ENCODE measurements at regions not wholly inside any gene's neighbourhood (a gene's known extent, or its start where the extent isn't known, plus 50 kb on each side); places are given as distances from the start of the nearest gene placed in this dataset.

DNA sequence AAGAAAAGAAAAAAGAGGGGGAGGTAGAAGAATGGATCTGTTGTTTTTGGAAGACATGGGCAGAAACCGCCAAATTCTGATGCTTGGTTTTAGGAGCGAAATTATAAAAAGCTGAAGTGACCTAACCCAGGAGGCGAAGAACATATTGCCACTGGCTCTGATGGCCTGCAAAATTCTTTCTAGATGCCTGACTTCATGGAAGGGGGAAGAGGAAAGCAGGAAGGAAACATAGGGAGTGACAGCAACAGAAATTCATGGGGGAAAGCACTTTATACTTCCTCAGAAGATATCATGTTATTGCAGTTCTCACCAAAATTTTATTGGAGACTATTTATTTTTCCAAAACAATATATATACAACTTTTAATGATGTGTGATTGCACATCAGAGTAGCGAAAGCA lies 213.5 kb downstream of the DLEU7 start:
- ChIA-PET POLR2A (ENCODE audit: unreplicated experiment) (no interaction called here), CTCF (no interaction called here)
- H2BK5ac ChIP-seq (ENCODE audit: low read depth, low read length, poor library complexity, severe bottlenecking) = no peak overlapping the region
- no peak overlapping the region for H4K5ac ChIP-seq (ENCODE audit: low read depth, low read length)
- WGBS, 2 experiments (ENCODE audit: extremely low coverage in 2 of 2, insufficient read length in 1 of 2) = 100% methylated on average over 1 of the region's 4 CpGs; no CpG with 5 or more reads in 1 of the 2 experiments
- H2AK5ac ChIP-seq (ENCODE audit: low read depth, low read length) = no peak overlapping the region
- no peaks in the 10 kb centered on the region for H3K9me1 ChIP-seq (ENCODE audit: insufficient read depth, low read length)
- H4K91ac ChIP-seq (ENCODE audit: insufficient read depth, low read depth, low read length) = no peak overlapping the region
- no peak overlapping the region for H2AFZ ChIP-seq (replicated peaks; ENCODE audit: low read length, poor library complexity)
- DNase-seq (no peak), ATAC-seq (ENCODE audit: low read depth) (no peak)
- H3K4me3 ChIP-seq (ENCODE audit: insufficient read depth, low read depth, low read length) = no peak overlapping the region
- H2BK20ac ChIP-seq (ENCODE audit: low read depth, low read length) = no peak overlapping the region
- H2BK15ac ChIP-seq (ENCODE audit: low read depth, low read length) = no peak overlapping the region
- H3K14ac ChIP-seq (replicated peaks; ENCODE audit: low read depth, low read length) = no peak overlapping the region
- no peak overlapping the region for H3K18ac ChIP-seq (ENCODE audit: low read depth, low read length)
- no peak overlapping the region for H3K9ac ChIP-seq (ENCODE audit: low read depth, low read length)
- peaks cover 14% of the 10 kb centered on the region for H3K27me3 ChIP-seq (ENCODE audit: control insufficient read depth, insufficient read depth, low read length)
- intact Hi-C loops (cut with micrococcal nuclease) = no loop called here
- H4K20me1 ChIP-seq (ENCODE audit: insufficient read depth, low read length) = no peaks in the 10 kb centered on the region
- no peak overlapping the region for H3K56ac ChIP-seq (ENCODE audit: extremely low read depth, insufficient read depth, low read length)
- no peaks in the 10 kb centered on the region for H3K79me1 ChIP-seq (ENCODE audit: low read depth in 1 of 2, low read length in 2 of 2)
- no peak overlapping the region for H3K4me2 ChIP-seq (ENCODE audit: low read depth, low read length)
- H4K8ac ChIP-seq (ENCODE audit: low read depth in 2 of 2, low read length in 2 of 2) = no peak overlapping the region
- dilution Hi-C loops (cut with HindIII; ENCODE audit: low sequenced_read_pairs, unreplicated experiment) = no loop called here
- no TSS peak for BruUV-seq (replicated peaks)
- TF ChIP-seq RFX5 (IDR thresholded peaks at IDR 0.05; ENCODE audit: low read depth, low read length) = no peak
- no peak for TF ChIP-seq MAZ (IDR thresholded peaks at IDR 0.05; ENCODE audit: borderline replicate concordance, low read depth, low read length)
- TF ChIP-seq, protein P1, sequence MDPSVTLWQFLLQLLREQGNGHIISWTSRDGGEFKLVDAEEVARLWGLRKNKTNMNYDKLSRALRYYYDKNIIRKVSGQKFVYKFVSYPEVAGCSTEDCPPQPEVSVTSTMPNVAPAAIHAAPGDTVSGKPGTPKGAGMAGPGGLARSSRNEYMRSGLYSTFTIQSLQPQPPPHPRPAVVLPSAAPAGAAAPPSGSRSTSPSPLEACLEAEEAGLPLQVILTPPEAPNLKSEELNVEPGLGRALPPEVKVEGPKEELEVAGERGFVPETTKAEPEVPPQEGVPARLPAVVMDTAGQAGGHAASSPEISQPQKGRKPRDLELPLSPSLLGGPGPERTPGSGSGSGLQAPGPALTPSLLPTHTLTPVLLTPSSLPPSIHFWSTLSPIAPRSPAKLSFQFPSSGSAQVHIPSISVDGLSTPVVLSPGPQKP (IDR thresholded peaks at IDR 0.05; ENCODE audit: borderline replicate concordance, low read depth, low read length) = no peak
- H2BK120ac ChIP-seq (ENCODE audit: low read depth, low read length) = no peak overlapping the region
- no peak overlapping the region for H3K4ac ChIP-seq (ENCODE audit: low read depth, low read length)
- no peaks in the 10 kb centered on the region for H3K36me3 ChIP-seq (ENCODE audit: control insufficient read depth, insufficient read depth, low read length)
- no peaks in the 10 kb centered on the region for H3K9me3 ChIP-seq (ENCODE audit: control insufficient read depth, insufficient read depth, low read length)
- no peak overlapping the region for H2AK9ac ChIP-seq (replicated peaks; ENCODE audit: low read depth, low read length, poor library complexity)
- no peaks in the 10 kb centered on the region for H3K4me1 ChIP-seq (ENCODE audit: control insufficient read depth, insufficient read depth, low read length)
- in situ Hi-C loops (cut with MboI; ENCODE audit: low sequenced_read_pairs) = no loop called here
- H3K27ac ChIP-seq (ENCODE audit: insufficient read depth, low read length) = no peak overlapping the region
- no peak overlapping the region for H3K23ac ChIP-seq (ENCODE audit: low read depth, low read length)
